ENCODE measurements at regions not wholly inside any gene's neighbourhood (a gene's known extent, or its start where the extent isn't known, plus 50 kb on each side); places are given as distances from the start of the nearest gene placed in this dataset.

DNA sequence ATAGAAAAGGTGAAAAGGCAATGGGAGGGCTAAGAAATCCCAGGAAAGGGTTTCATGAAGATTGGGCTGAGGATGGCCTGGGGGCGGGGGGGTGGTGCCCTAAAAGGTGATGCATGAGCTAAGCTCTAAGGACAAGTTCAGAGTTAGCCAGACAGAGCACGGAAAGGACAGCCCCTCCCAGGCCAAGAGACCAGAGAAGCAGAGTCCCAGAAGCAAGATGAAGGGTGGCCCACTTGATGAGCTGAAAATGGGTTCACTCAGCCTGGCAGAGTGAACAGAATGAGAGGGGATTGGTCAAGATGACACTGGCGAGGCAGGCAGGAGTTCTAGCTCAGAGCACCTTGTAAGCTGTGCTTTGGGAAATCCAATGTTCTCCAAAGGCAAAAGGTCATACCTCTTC lies 89.4 kb upstream of the GPR26 start:
- H3K27ac ChIP-seq, result no peak overlapping the region
- H3K4me3 ChIP-seq, result no peak overlapping the region
- no peaks in the 10 kb centered on the region for H3K36me3 ChIP-seq
- no peaks in the 10 kb centered on the region for H3K9me3 ChIP-seq
- H3K27me3 ChIP-seq (replicated peaks; ENCODE audit: insufficient read depth), result peaks cover 3% of the 10 kb centered on the region
- TF ChIP-seq POLR2A (IDR thresholded peaks at IDR 0.05) (no peak), POLR2AphosphoS5 (IDR thresholded peaks at IDR 0.05) (no peak)
- TF ChIP-seq, protein P1, sequence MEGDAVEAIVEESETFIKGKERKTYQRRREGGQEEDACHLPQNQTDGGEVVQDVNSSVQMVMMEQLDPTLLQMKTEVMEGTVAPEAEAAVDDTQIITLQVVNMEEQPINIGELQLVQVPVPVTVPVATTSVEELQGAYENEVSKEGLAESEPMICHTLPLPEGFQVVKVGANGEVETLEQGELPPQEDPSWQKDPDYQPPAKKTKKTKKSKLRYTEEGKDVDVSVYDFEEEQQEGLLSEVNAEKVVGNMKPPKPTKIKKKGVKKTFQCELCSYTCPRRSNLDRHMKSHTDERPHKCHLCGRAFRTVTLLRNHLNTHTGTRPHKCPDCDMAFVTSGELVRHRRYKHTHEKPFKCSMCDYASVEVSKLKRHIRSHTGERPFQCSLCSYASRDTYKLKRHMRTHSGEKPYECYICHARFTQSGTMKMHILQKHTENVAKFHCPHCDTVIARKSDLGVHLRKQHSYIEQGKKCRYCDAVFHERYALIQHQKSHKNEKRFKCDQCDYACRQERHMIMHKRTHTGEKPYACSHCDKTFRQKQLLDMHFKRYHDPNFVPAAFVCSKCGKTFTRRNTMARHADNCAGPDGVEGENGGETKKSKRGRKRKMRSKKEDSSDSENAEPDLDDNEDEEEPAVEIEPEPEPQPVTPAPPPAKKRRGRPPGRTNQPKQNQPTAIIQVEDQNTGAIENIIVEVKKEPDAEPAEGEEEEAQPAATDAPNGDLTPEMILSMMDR (IDR thresholded peaks at IDR 0.05), result no peak
- H3K4me1 ChIP-seq (replicated peaks), result no peaks in the 10 kb centered on the region
- intact Hi-C loops (cut with DNase I), result no loop called here
- DNase-seq (ENCODE audit: low spot score), result no peak
- WGBS, result 85% methylated on average over 3 of the region's 3 CpGs

DNA sequence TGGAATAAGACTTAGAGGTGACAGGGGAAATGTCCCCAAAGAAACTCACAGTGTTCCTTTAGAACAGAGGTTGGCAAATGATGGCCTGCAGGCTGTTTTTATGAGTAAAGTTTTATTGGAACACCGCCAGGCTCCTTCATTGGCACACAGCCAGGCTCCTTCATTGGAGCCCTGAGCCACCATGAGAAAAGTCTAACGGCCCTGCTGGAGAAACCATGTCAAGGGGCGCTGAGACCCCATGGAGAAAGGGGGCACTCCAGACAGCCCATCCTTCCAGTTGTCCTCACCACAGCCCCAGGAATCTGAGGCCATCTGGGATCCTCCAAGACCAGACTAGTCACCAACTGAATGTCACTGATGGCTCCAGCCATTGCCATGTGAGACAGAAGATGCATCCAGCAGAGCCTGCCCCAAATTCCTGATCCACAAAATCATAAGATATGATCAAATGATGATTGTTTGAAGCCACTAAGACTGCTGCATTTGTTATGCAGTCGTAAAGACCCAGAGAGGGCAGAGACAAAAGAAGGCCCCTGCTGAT lies 88.2 kb upstream of the GPR26 start:
- Histone ChIP-seq H3K4me1 (replicated peaks) (no peaks in the 10 kb centered on the region), H3K27ac (no peak overlapping the region), H3K36me3 (no peaks in the 10 kb centered on the region), H3K9me3 (no peaks in the 10 kb centered on the region), H3K4me3 (no peak overlapping the region), H3K27me3 (replicated peaks; ENCODE audit: insufficient read depth) (peaks cover 6% of the 10 kb centered on the region)
- no peak for TF ChIP-seq POLR2AphosphoS5 (IDR thresholded peaks at IDR 0.05)
- TF ChIP-seq POLR2A (IDR thresholded peaks at IDR 0.05), result no peak
- TF ChIP-seq, protein P1 (IDR thresholded peaks at IDR 0.05), result no peak
- DNase-seq (ENCODE audit: low spot score), result no peak
- intact Hi-C loops (cut with DNase I), result no loop called here
- WGBS, result 63% methylated on average over 4 of the region's 4 CpGs

DNA sequence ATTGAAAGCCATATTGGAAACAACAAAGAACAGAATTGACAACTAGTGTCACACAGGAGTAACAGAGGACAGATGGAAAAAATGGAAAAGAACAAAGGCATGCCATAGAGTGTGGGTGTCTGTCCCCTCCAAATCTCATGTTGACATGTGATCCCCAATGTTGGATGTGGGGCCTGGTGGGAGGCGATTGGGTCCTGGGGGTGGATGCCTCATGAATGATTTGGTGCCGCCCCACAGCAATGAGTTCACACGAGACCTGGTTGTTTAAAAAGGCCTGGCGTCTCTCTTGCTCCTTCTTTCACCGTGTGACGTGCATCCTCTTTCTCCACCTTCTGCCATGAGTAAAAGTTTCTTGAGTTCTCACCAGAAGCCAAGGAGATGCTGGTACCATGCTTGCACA lies 87.4 kb upstream of the GPR26 start:
- Histone ChIP-seq H3K4me1 (replicated peaks) (no peaks in the 10 kb centered on the region), H3K36me3 (no peaks in the 10 kb centered on the region), H3K4me3 (no peak overlapping the region), H3K27me3 (replicated peaks; ENCODE audit: insufficient read depth) (peaks cover 6% of the 10 kb centered on the region), H3K27ac (no peak overlapping the region), H3K9me3 (no peaks in the 10 kb centered on the region)
- no peak for DNase-seq (ENCODE audit: low spot score)
- WGBS, result 82% methylated on average over 6 of the region's 6 CpGs
- intact Hi-C loops (cut with DNase I), result no loop called here
- TF ChIP-seq POLR2AphosphoS5 (IDR thresholded peaks at IDR 0.05) (no peak), POLR2A (IDR thresholded peaks at IDR 0.05) (no peak)
- TF ChIP-seq, protein P1 (IDR thresholded peaks at IDR 0.05), result no peak

DNA sequence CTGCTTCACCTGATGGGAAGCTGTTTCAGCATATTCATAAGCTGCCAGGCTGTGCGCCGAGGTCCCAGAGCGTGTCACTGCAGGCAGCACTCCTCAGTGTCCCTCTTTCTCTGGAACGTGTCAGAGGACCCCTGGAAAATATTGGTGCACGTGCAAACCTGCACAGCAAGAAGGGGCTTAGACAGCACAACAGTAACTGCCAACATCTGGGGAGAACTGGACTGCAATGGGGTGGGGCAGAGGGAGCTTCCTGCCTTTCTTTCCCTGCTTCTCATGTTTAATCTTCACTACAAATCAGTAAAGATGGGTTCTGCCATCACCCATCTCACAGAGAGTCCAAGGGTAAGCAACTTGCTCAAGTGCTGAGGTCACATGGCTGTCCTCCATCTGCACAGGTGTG lies 86.5 kb upstream of the GPR26 start:
- H3K27me3 ChIP-seq (replicated peaks; ENCODE audit: insufficient read depth), result peaks cover 3% of the 10 kb centered on the region
- no peak for DNase-seq (ENCODE audit: low spot score)
- H3K27ac ChIP-seq, result no peak overlapping the region
- H3K36me3 ChIP-seq, result no peaks in the 10 kb centered on the region
- no peak overlapping the region for H3K4me3 ChIP-seq
- no peaks in the 10 kb centered on the region for H3K9me3 ChIP-seq
- 33% methylated on average over 5 of the region's 5 CpGs for WGBS
- TF ChIP-seq, protein P1 (IDR thresholded peaks at IDR 0.05), result no peak
- no peak for TF ChIP-seq POLR2AphosphoS5 (IDR thresholded peaks at IDR 0.05)
- no peak for TF ChIP-seq POLR2A (IDR thresholded peaks at IDR 0.05)
- no peaks in the 10 kb centered on the region for H3K4me1 ChIP-seq (replicated peaks)
- intact Hi-C loops (cut with DNase I), result loop anchor here (5.0 to 10.0 kb wide), 3 partner anchors 185 to 808 kb away; no protein-coding TSS in a partner anchor

DNA sequence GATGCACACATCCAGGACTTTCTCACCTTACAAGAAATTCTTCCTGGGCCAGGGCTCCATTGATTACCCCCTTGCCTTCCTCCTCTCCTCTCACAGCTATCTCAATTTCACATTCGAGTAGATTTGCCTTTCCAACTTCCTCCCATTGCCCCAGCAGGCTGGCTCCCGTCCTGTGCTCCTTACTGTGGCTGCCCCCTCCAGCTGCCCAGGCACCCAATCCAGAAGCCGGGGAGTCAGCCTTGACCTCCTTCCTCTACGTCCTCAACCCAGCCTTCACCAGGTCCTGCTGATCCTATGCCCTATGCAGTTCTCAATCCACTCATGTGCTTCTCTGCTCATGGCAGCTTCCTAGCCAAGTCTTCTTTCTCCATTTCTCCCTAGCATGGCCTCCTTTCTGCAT lies 85.7 kb upstream of the GPR26 start:
- Histone ChIP-seq H3K36me3 (no peaks in the 10 kb centered on the region), H3K4me1 (replicated peaks) (no peaks in the 10 kb centered on the region), H3K27ac (no peak overlapping the region), H3K27me3 (replicated peaks; ENCODE audit: insufficient read depth) (peaks cover 3% of the 10 kb centered on the region), H3K9me3 (no peaks in the 10 kb centered on the region), H3K4me3 (no peak overlapping the region)
- TF ChIP-seq, protein P1 (IDR thresholded peaks at IDR 0.05), result no peak
- no peak for TF ChIP-seq POLR2AphosphoS5 (IDR thresholded peaks at IDR 0.05)
- 64% methylated on average over 4 of the region's 4 CpGs for WGBS
- no peak for DNase-seq (ENCODE audit: low spot score)
- intact Hi-C loops (cut with DNase I), result loop anchor here (5.0 to 10.0 kb wide), 3 partner anchors 184 to 807 kb away; no protein-coding TSS in a partner anchor
